ENCODE measurements at regions not wholly inside any gene's neighbourhood (a gene's known extent, or its start where the extent isn't known, plus 50 kb on each side); places are given as distances from the start of the nearest gene placed in this dataset.
"Not testable (repeated sequence)": the region's sequence is repeated elsewhere in the genome, so short reads cannot be mapped to it uniquely, and the experiment has no call there.

DNA sequence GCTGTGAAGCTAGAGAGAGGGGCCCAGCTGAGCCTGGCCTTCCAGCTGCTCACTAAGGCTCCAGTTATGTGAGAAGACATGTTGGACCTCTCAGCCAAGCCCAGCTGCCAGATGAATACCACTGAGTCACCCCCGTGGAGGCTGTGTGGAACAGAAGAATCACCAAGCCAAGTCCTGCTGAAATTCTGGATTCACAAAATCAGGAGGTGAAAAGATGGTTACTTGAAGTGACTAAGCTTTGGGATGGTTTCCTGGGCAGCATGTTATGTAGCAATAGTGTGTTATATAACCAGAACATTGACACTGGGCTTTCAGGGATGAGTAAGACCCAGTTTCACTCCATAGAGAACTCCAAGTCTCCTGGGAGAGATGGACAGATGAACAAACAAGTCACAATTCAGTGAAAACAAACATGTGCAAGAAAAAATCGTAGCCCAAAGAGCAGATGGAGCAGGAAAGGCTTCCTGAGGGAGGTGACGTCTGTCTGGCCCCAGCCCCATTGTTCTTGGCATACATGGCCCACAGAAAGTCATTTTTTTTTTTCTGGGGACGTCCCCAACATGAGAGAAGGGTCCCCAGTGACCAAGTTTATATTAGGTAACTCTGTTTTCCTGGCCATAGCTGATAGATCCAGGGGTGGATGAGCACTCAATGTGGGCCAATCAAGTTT, 64.1 kb upstream of the PDZD8 start:
- H3K9me3 ChIP-seq (ENCODE audit: low read depth, low read length, poor library complexity, severe bottlenecking) = no peaks in the 10 kb centered on the region
- ChIA-PET CTCF (no interaction called here), POLR2A (ENCODE audit: low non-redundant PET) (no interaction called here)
- intact Hi-C loops (cut with micrococcal nuclease; ENCODE audit: unreplicated experiment) = no loop called here
- no peak for DNase-seq (ENCODE audit: low spot score)
- H3K4me1 ChIP-seq (ENCODE audit: insufficient read depth, low read length, poor library complexity, severe bottlenecking) = no peaks in the 10 kb centered on the region
- TF ChIP-seq, protein P1, sequence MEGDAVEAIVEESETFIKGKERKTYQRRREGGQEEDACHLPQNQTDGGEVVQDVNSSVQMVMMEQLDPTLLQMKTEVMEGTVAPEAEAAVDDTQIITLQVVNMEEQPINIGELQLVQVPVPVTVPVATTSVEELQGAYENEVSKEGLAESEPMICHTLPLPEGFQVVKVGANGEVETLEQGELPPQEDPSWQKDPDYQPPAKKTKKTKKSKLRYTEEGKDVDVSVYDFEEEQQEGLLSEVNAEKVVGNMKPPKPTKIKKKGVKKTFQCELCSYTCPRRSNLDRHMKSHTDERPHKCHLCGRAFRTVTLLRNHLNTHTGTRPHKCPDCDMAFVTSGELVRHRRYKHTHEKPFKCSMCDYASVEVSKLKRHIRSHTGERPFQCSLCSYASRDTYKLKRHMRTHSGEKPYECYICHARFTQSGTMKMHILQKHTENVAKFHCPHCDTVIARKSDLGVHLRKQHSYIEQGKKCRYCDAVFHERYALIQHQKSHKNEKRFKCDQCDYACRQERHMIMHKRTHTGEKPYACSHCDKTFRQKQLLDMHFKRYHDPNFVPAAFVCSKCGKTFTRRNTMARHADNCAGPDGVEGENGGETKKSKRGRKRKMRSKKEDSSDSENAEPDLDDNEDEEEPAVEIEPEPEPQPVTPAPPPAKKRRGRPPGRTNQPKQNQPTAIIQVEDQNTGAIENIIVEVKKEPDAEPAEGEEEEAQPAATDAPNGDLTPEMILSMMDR (conservative IDR thresholded peaks at IDR 0.05; ENCODE audit: low read depth, low read length) = no peak
- TF ChIP-seq EZH2 (IDR thresholded peaks at IDR 0.05; ENCODE audit: borderline replicate concordance, low read depth, low read length, poor library complexity, severe bottlenecking) = no peak
- no peak overlapping the region for H3K4me3 ChIP-seq (ENCODE audit: low read depth, low read length, poor library complexity, severe bottlenecking)
- H3K36me3 ChIP-seq (ENCODE audit: insufficient read depth, low read length, poor library complexity, severe bottlenecking) = no peaks in the 10 kb centered on the region
- no peak overlapping the region for H3K27ac ChIP-seq (ENCODE audit: low read depth, low read length, poor library complexity, severe bottlenecking)
- peaks cover 24% of the 10 kb centered on the region for H3K27me3 ChIP-seq (replicated peaks; ENCODE audit: insufficient read depth, low read depth, low read length, poor library complexity)
- BruUV-seq (replicated peaks) = no TSS peak

DNA sequence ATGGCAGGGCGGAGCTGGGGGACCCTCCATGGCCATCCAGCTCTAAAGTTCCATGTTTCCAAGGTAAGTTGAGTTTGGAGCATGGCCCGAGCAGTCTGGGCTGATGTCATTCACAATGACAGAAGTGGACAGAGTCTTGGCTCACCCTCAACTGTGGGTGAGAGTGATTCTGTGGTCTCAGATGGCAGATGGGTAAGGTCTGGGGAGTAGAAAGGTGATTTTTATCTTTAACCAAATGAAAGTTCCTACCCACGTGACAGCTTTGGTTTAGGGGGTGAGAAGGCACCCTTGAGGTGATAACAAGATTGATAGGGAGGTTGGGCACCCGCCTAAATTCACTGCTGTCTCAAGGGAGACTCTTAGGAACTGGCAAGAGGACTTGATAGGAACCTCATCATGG, 57.6 kb upstream of the PDZD8 start:
- ChIA-PET CTCF (interaction anchor here (1.2 kb wide), 1 partner anchor 10 kb away, joined by 4 read pairs; no protein-coding TSS in a partner anchor), POLR2A (ENCODE audit: low non-redundant PET) (no interaction called here)
- DNase-seq (ENCODE audit: low spot score) = no peak
- no peak for TF ChIP-seq EZH2 (IDR thresholded peaks at IDR 0.05; ENCODE audit: borderline replicate concordance, low read depth, low read length, poor library complexity, severe bottlenecking)
- TF ChIP-seq, protein P1 (conservative IDR thresholded peaks at IDR 0.05; ENCODE audit: low read depth, low read length) = no peak
- Histone ChIP-seq H3K36me3 (ENCODE audit: insufficient read depth, low read length, poor library complexity, severe bottlenecking) (no peaks in the 10 kb centered on the region), H3K27ac (ENCODE audit: low read depth, low read length, poor library complexity, severe bottlenecking) (no peak overlapping the region), H3K9me3 (ENCODE audit: low read depth, low read length, poor library complexity, severe bottlenecking) (no peaks in the 10 kb centered on the region), H3K4me3 (ENCODE audit: low read depth, low read length, poor library complexity, severe bottlenecking) (no peak overlapping the region), H3K27me3 (replicated peaks; ENCODE audit: insufficient read depth, low read depth, low read length, poor library complexity) (peaks cover 6% of the 10 kb centered on the region), H3K4me1 (ENCODE audit: insufficient read depth, low read length, poor library complexity, severe bottlenecking) (no peaks in the 10 kb centered on the region)
- intact Hi-C loops (cut with micrococcal nuclease; ENCODE audit: unreplicated experiment) = no loop called here
- no TSS peak for BruUV-seq (replicated peaks)

DNA sequence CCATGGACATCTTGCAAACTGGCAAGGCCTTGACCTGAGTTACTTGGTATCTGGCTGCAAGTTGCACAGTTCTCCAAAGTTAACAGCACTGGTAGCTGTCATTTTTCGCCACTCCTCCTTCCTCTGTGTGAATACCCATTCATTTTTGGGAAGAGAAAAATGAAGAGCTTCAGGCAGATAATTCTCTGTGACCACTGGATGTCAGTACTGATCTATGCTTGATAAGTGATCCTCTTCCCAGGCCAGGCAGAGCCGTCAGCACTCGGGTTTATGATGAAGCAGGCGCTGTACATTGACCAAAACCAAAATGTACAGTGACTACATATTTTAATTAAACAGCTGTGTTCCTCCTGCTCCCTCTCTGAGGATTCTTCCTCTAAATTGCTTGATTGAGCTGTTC, 55.9 kb upstream of the PDZD8 start:
- no peaks in the 10 kb centered on the region for H3K9me3 ChIP-seq (ENCODE audit: low read depth, low read length, poor library complexity, severe bottlenecking)
- BruUV-seq (replicated peaks) = no TSS peak

DNA sequence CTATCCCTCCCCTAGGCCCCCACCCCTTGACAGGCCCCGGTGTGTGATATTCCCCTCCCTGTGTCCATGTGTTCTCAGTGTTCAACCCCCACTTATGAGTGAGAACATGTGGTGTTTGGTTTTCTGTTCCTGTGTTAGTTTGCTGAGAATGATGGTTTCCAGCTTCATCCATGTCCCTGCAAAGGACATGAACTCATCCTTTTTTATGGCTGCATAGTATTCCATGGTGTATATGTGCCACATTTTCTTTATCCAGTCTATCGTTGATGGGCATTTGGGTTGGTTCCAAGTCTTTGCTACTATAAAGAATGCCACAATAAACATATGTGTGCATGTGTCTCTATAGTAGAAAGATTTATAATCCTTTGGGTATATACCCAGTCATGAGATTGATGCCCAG, 55.3 kb upstream of the PDZD8 start:
- H3K36me3 ChIP-seq (ENCODE audit: insufficient read depth, low read length, poor library complexity, severe bottlenecking); DNase-seq (ENCODE audit: low spot score); H3K4me3 ChIP-seq (ENCODE audit: low read depth, low read length, poor library complexity, severe bottlenecking); POLR2A ChIA-PET (ENCODE audit: low non-redundant PET); H3K27me3 ChIP-seq (replicated peaks; ENCODE audit: insufficient read depth, low read depth, low read length, poor library complexity); H3K27ac ChIP-seq (ENCODE audit: low read depth, low read length, poor library complexity, severe bottlenecking); H3K4me1 ChIP-seq (ENCODE audit: insufficient read depth, low read length, poor library complexity, severe bottlenecking); BruUV-seq (replicated peaks); intact Hi-C loops (cut with micrococcal nuclease; ENCODE audit: unreplicated experiment); CTCF ChIA-PET; H3K9me3 ChIP-seq (ENCODE audit: low read depth, low read length, poor library complexity, severe bottlenecking): not testable (repeated sequence)

More for the DNA sequence above, 55.9 kb upstream of the PDZD8 start:
- H3K36me3 ChIP-seq (ENCODE audit: insufficient read depth, low read length, poor library complexity, severe bottlenecking) = no peaks in the 10 kb centered on the region
- ChIA-PET CTCF (no interaction called here), POLR2A (ENCODE audit: low non-redundant PET) (no interaction called here)
- no peak for DNase-seq (ENCODE audit: low spot score)
- H3K27me3 ChIP-seq (replicated peaks; ENCODE audit: insufficient read depth, low read depth, low read length, poor library complexity) = peaks cover 6% of the 10 kb centered on the region
- no peak overlapping the region for H3K27ac ChIP-seq (ENCODE audit: low read depth, low read length, poor library complexity, severe bottlenecking)
- no peaks in the 10 kb centered on the region for H3K4me1 ChIP-seq (ENCODE audit: insufficient read depth, low read length, poor library complexity, severe bottlenecking)
- H3K4me3 ChIP-seq (ENCODE audit: low read depth, low read length, poor library complexity, severe bottlenecking) = no peak overlapping the region
- intact Hi-C loops (cut with micrococcal nuclease; ENCODE audit: unreplicated experiment) = no loop called here
- TF ChIP-seq EZH2 (IDR thresholded peaks at IDR 0.05; ENCODE audit: borderline replicate concordance, low read depth, low read length, poor library complexity, severe bottlenecking) = no peak
- TF ChIP-seq, protein P1 (conservative IDR thresholded peaks at IDR 0.05; ENCODE audit: low read depth, low read length) = 0 out of 2 replicates have a peak, but pooled peaks have one; percentile 14

Data from A673 (cell line).